Suprapubic skin (tissue), 4 donors: ENCODE measurements at regions not wholly inside any gene's neighbourhood (a gene's known extent, or its start where the extent isn't known, plus 50 kb on each side); places are given as distances from the start of the nearest gene placed in this dataset.

ENCODE experiments used
- DNase-seq, 2 donors: peaks; one replicate each; pipeline ENCODE4 v3.0.0-alpha.2; 2019; ENCODE audit warnings: low spot score in 2 of 2
- H3K27ac ChIP-seq: fragments of 200-600 bp; sonication (generic); one replicate; pipeline ENCODE4 v1.5.1; 2019
- H3K27me3 ChIP-seq: fragments of 200-600 bp; sonication (generic); one replicate; pipeline ENCODE4 v1.5.1; 2019
- H3K36me3 ChIP-seq: fragments of 200-600 bp; sonication (generic); one replicate; pipeline ENCODE4 v1.5.1; 2019
- H3K4me1 ChIP-seq: fragments of 200-600 bp; sonication (generic); one replicate; pipeline ENCODE4 v1.5.1; 2019
- H3K4me3 ChIP-seq: fragments of 200-600 bp; sonication (generic); one replicate; pipeline ENCODE4 v1.5.1; 2019; ENCODE audit warnings: mild to moderate bottlenecking
- H3K9me3 ChIP-seq: fragments of 200-600 bp; sonication (generic); one replicate; pipeline ENCODE4 v1.5.1; 2019
- CTCF ChIP-seq, 2 donors: fragments of 200-600 bp in 1 of 2; fragments of 450-650 bp in 1 of 2; sonication (generic) in 1 of 2; IDR thresholded peaks; one replicate each; pipeline ENCODE4 v1.5.1; 2016 to 2019; ENCODE audit warnings: antibody characterized with exemption in 2 of 2, mild to moderate bottlenecking in 1 of 2, moderate library complexity in 1 of 2
- EP300 ChIP-seq: sonication (generic); formaldehyde crosslinking; IDR thresholded peaks from one replicate; pipeline ENCODE4 v1.6.1; 2017; ENCODE audit warnings: antibody characterized with exemption
- POLR2A ChIP-seq, 2 donors: fragments of 450-650 bp; IDR thresholded peaks; one replicate each; pipeline ENCODE4 v1.6.1; 2017; ENCODE audit warnings: antibody characterized with exemption in 2 of 2, mild to moderate bottlenecking in 2 of 2, moderate library complexity in 2 of 2
- POLR2AphosphoS5 ChIP-seq, 3 donors: sonication (generic); formaldehyde crosslinking; IDR thresholded peaks; one replicate each; pipeline ENCODE4 v1.6.1; 2017; ENCODE audit warnings: antibody characterized with exemption in 3 of 3
- WGBS: methylation state at CpG from one replicate; pipeline ENCODE4 v1.1.5; 2018; 5-methylcytosine and 5-hydroxymethylcytosine counted together

DNA sequence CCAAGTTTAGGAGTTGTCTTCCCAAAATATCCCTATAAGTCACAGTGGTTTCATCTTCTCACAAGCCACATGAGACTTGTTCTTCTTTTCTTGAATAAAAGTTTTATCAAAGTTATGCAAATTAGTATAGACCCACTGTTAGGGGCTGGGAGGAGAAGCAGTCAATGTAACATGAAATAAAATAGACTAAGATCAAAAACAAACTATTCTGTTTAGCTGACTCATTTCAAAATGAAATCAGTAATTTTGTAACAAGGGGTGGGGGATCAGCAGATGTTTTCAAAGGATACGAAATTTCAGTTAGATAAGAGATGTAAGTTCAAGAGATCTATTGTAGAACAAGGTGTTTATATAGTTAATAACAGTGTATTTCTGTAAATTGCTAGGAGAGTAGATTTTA is 339.6 kb upstream of the PRDM1 start:
- H3K4me1 ChIP-seq, result no peaks in the 10 kb centered on the region
- WGBS, result 64% methylated on average over 1 of the region's 1 CpG
- no peak for DNase-seq
- no peak for TF ChIP-seq POLR2A (IDR thresholded peaks at IDR 0.05)
- no peak for TF ChIP-seq EP300
- TF ChIP-seq CTCF (IDR thresholded peaks at IDR 0.05), result no peak
- TF ChIP-seq POLR2AphosphoS5 (IDR thresholded peaks at IDR 0.05), result no peak
- H3K4me3 ChIP-seq, result no peak overlapping the region
- no peaks in the 10 kb centered on the region for H3K36me3 ChIP-seq
- H3K27me3 ChIP-seq, result no peaks in the 10 kb centered on the region
- H3K9me3 ChIP-seq, result no peaks in the 10 kb centered on the region
- no peak overlapping the region for H3K27ac ChIP-seq

GRCh38 chr6:105746130-105746505 is 340.0 kb upstream of the PRDM1 start:
- WGBS, result 60% methylated on average over 1 of the region's 1 CpG

DNA sequence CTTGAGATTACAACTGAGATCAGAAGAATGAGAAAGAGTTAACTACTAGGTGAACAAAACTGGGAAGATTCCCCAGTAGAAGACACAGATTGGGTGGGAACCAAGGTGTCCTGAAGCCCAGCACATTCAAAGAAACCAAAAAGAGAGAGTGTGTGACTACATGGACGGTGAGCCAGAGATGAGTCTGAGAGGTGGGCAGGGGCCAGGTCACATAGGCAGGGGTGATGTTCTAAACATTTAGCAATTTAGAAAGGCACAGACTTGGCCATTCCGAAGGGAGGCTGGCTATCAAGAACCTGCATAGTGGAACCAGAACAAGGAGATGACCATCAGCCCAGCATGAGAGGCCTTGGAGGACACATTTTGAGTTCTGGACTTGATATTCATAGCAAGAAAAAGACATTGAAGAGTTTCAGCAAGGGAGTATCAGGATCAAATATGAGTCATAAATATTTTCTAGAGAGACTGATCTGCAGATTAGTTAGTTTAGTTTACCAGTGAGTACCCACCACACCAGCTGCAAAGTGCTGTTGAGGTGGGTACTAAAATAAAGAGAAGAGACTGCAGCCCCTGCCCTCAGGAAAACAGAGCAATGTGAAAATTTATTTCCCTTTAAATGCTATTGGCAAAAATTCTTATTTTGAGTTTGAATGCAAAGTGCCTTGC is 340.5 kb upstream of the PRDM1 start:
- 96% methylated on average over 2 of the region's 2 CpGs for WGBS
- peaks cover 5% of the 10 kb centered on the region for H3K4me1 ChIP-seq
- no peak for TF ChIP-seq POLR2A (IDR thresholded peaks at IDR 0.05)
- no peak for TF ChIP-seq CTCF (IDR thresholded peaks at IDR 0.05)
- TF ChIP-seq POLR2AphosphoS5 (IDR thresholded peaks at IDR 0.05), result no peak
- no peak for TF ChIP-seq EP300

More at GRCh38 chr6:105746130-105746505, 340.0 kb upstream of the PRDM1 start:
- H3K4me3 ChIP-seq, result no peak overlapping the region
- H3K27me3 ChIP-seq, result no peaks in the 10 kb centered on the region
- H3K4me1 ChIP-seq, result peaks cover 1% of the 10 kb centered on the region
- no peaks in the 10 kb centered on the region for H3K9me3 ChIP-seq
- no peak for TF ChIP-seq EP300
- TF ChIP-seq POLR2A (IDR thresholded peaks at IDR 0.05), result no peak
- TF ChIP-seq POLR2AphosphoS5 (IDR thresholded peaks at IDR 0.05), result no peak
- TF ChIP-seq CTCF (IDR thresholded peaks at IDR 0.05), result no peak
- no peak overlapping the region for H3K27ac ChIP-seq
- H3K36me3 ChIP-seq, result no peaks in the 10 kb centered on the region
- no peak for DNase-seq

GRCh38 chr6:105744815-105745214 is 341.3 kb upstream of the PRDM1 start:
- H3K9me3 ChIP-seq, result no peaks in the 10 kb centered on the region
- no peak for DNase-seq
- H3K36me3 ChIP-seq, result no peaks in the 10 kb centered on the region
- H3K27ac ChIP-seq, result no peak overlapping the region
- TF ChIP-seq POLR2AphosphoS5 (IDR thresholded peaks at IDR 0.05) (no peak), POLR2A (IDR thresholded peaks at IDR 0.05) (no peak), CTCF (IDR thresholded peaks at IDR 0.05) (no peak), EP300 (no peak)
- peaks cover 5% of the 10 kb centered on the region for H3K4me1 ChIP-seq
- H3K27me3 ChIP-seq, result no peaks in the 10 kb centered on the region
- WGBS, result 85% methylated on average over 1 of the region's 1 CpG
- H3K4me3 ChIP-seq, result no peak overlapping the region

More for the DNA sequence above, 340.5 kb upstream of the PRDM1 start:
- H3K9me3 ChIP-seq, result no peaks in the 10 kb centered on the region
- no peak overlapping the region for H3K4me3 ChIP-seq
- no peaks in the 10 kb centered on the region for H3K36me3 ChIP-seq
- no peaks in the 10 kb centered on the region for H3K27me3 ChIP-seq
- no peak for DNase-seq
- no peak overlapping the region for H3K27ac ChIP-seq

DNA sequence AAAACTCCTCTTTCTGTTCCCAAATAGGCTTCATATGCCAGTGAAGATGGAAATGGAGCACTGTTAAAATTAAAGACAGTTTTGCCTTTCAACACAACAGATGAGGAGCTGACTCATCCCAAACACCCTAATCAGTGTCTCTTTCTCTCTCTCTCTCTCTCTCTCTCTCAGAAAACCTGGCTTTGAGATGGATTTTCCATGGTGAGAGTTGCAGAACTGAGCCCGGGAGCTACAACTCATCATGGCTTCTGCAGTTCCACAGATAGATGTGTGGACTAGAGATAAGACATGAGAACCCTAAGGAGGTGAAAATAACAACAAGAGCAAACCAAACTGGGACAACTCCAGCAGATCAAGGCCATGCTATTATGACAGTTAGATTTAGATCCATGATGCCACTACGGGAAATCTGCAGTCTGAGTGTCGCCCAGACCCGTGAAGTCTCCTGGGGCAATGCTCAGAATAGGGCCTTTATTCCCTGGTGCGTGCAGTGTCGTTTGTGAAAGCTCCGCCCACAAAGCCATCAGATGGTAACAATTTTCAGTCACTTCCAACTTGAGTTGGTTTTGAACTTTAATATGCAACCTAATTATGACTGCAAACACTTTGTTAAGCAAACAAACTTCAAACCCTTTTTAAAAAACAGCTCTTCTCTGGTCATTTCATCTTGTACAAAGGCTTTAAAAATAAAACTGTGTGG is 338.2 kb upstream of the PREP start:
- Histone ChIP-seq H3K4me3 (no peak overlapping the region), H3K27ac (no peak overlapping the region), H3K9me3 (no peaks in the 10 kb centered on the region), H3K27me3 (no peaks in the 10 kb centered on the region), H3K36me3 (no peaks in the 10 kb centered on the region), H3K4me1 (peaks cover 5% of the 10 kb centered on the region)
- TF ChIP-seq POLR2AphosphoS5 (IDR thresholded peaks at IDR 0.05), result no peak
- no peak for TF ChIP-seq CTCF (IDR thresholded peaks at IDR 0.05)
- no peak for TF ChIP-seq EP300
- no peak for TF ChIP-seq POLR2A (IDR thresholded peaks at IDR 0.05)
- 55% methylated on average over 7 of the region's 7 CpGs for WGBS
- DNase-seq, result no peak
